ENCODE measurements at regions not wholly inside any gene's neighbourhood (a gene's known extent, or its start where the extent isn't known, plus 50 kb on each side); places are given as distances from the start of the nearest gene placed in this dataset.
"Not testable (repeated sequence)": the region's sequence is repeated elsewhere in the genome, so short reads cannot be mapped to it uniquely, and the experiment has no call there.

- not testable (repeated sequence) for TF ChIP-seq CTCF (IDR thresholded peaks at IDR 0.05; ENCODE audit: insufficient read depth, low read length); POLR2AphosphoS5 (IDR thresholded peaks at IDR 0.05; ENCODE audit: low read depth); REST (IDR thresholded peaks at IDR 0.05; ENCODE audit: insufficient replicate concordance, low read depth); GABPA (IDR thresholded peaks at IDR 0.05; ENCODE audit: low read depth)
Observed at GRCh38 chr5:25088689-25089088, 443.9 kb upstream of the CDH10 start.

All from HL-60 (cell line).